Endothelial cell of umbilical vein (primary cell): ENCODE measurements at regions not wholly inside any gene's neighbourhood (a gene's known extent, or its start where the extent isn't known, plus 50 kb on each side); places are given as distances from the start of the nearest gene placed in this dataset.
"Not testable (repeated sequence)": the region's sequence is repeated elsewhere in the genome, so short reads cannot be mapped to it uniquely, and the experiment has no call there.

ENCODE experiments used
- BruUV-seq: library from RNA; stranded (reverse); fragments of 400-500 nt; replicated peaks from 2 replicates; lab custom pipeline; 2021; lab: Mats Ljungman, UMichigan
- CTCF ChIA-PET: fragments of 300-600, 350-600 bp; sonication (Branson Sonifier 250); formaldehyde crosslinking; loops from one replicate; lab custom pipeline; 2021; ENCODE audit warnings: antibody characterized with exemption, inconsistent platforms; lab: Charles Lee
- POLR2A ChIA-PET: fragments of 300-600, 350-600 bp; sonication (Branson Sonifier 250); formaldehyde crosslinking; loops from one replicate; lab custom pipeline; 2021; ENCODE audit warnings: antibody characterized with exemption, inconsistent platforms; lab: Charles Lee
- DNase-seq: peaks from one replicate; pipeline ENCODE4 v3.0.0-alpha.2; 2011; ENCODE audit warnings: low read depth, low spot score
- FAIRE-seq: peaks from 2 replicates; lab custom pipeline; 2011; peaks lifted over from hg19 to GRCh38; lab: Jason Lieb, UNC
- H2AFZ ChIP-seq: 2 replicates; pipeline ENCODE4 v1.6.0; 2012; ENCODE audit warnings: low read depth, low read length, control low read depth, inconsistent platforms
- H3K27ac ChIP-seq: 2 replicates; pipeline ENCODE4 v1.5.1; 2011; ENCODE audit warnings: low read depth, mild to moderate bottlenecking, control low read depth, low read length, moderate library complexity; ENCODE audit not compliant: insufficient read depth
- H3K27me3 ChIP-seq, 2 experiments: 2 replicates each; pipeline versions ENCODE4 v1.6.0 to v1.6.1; 2011; ENCODE audit warnings: low read length in 2 of 2, mixed read lengths in 1 of 2; ENCODE audit not compliant: control insufficient read depth in 2 of 2, insufficient read depth in 2 of 2
- H3K36me3 ChIP-seq, 2 experiments: 2 replicates in 1 of 2; 3 replicates in 1 of 2; pipeline ENCODE4 v1.5.1; 2011; ENCODE audit warnings: low read length in 2 of 2, mild to moderate bottlenecking in 1 of 2, moderate library complexity in 1 of 2; ENCODE audit not compliant: control insufficient read depth in 2 of 2, insufficient read depth in 2 of 2; ENCODE audit errors: extremely low read depth in 1 of 2
- H3K4me1 ChIP-seq: 3 replicates; pipeline ENCODE4 v1.5.1; 2011; ENCODE audit warnings: mild to moderate bottlenecking, low read length; ENCODE audit not compliant: control insufficient read depth, insufficient read depth; ENCODE audit errors: extremely low read depth
- H3K4me2 ChIP-seq: 2 replicates; pipeline ENCODE4 v1.6.1; 2011; ENCODE audit warnings: low read length, control low read depth, mixed read lengths; ENCODE audit not compliant: insufficient read depth
- H3K4me3 ChIP-seq, 3 experiments: fragments of 200-600 bp in 1 of 3; sonication (generic), shearing (Covaris generic) in 1 of 3; replicated peaks in 1 of 3; 2 replicates each; pipeline ENCODE4 v1.5.1; 2011 to 2016; ENCODE audit warnings: control low read depth in 3 of 3, low read length in 3 of 3, mild to moderate bottlenecking in 2 of 3, inconsistent platforms in 1 of 3, low read depth in 1 of 3, moderate library complexity in 1 of 3; ENCODE audit not compliant: insufficient read depth in 1 of 3
- H3K79me2 ChIP-seq: 2 replicates; pipeline ENCODE4 v1.6.0; 2012; ENCODE audit warnings: low read length, inconsistent platforms; ENCODE audit not compliant: control insufficient read depth, insufficient read depth
- H3K9ac ChIP-seq: replicated peaks from 2 replicates; pipeline ENCODE3; 2011; ENCODE audit warnings: low read length, control low read depth; ENCODE audit not compliant: insufficient read depth; ENCODE audit errors: extremely low read depth
- H3K9me1 ChIP-seq: replicated peaks from 3 replicates; pipeline ENCODE4 v1.6.0; 2011; ENCODE audit warnings: mild to moderate bottlenecking, low read length; ENCODE audit not compliant: control insufficient read depth, insufficient read depth; ENCODE audit errors: extremely low read depth
- H3K9me3 ChIP-seq: replicated peaks from 2 replicates; pipeline ENCODE4 v1.5.1; 2012; ENCODE audit warnings: low read length, inconsistent platforms; ENCODE audit not compliant: control insufficient read depth, insufficient read depth
- H4K20me1 ChIP-seq: replicated peaks from 2 replicates; pipeline ENCODE3; 2011; ENCODE audit warnings: mild to moderate bottlenecking, low read length; ENCODE audit not compliant: control insufficient read depth, insufficient read depth; ENCODE audit errors: extremely low read depth
- dilution Hi-C: fragments of 300-500 bp; cut with MboI; formaldehyde crosslinking; loops from one replicate; pipeline ENCODE4 v1.15.0; 2019; ENCODE audit warnings: low sequenced_read_pairs; ENCODE audit not compliant: extremely low pct_ligation_motif_present
- intact Hi-C: fragments of 100-400 bp; cut with micrococcal nuclease; formaldehyde crosslinking; loops from one replicate; pipeline ENCODE4 v1.10.0; 2022

DNA sequence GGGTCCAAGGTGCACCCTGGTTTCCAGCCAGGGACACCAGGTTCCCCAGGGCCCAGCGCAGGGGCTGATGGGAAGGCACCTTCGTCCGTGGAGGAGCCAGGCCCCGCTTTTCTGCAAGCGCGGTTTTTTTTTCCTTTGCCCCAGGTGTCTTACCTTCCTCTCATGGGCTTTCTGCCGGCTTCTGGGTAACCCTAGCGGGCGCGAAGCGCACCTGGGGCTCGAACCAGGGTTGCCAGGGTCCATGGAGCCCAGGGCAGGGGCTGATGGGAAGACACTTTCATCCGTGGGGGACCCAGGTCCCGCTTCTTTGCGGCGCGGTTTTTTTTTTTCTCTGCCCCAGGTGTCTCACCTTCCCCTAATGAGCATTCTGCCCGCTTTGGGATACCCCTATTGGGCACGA is 529.3 kb downstream of the FOXD4L4 start:
- CTCF ChIA-PET, H3K4me3 ChIP-seq, BruUV-seq, H3K9ac ChIP-seq, H3K4me2 ChIP-seq, dilution Hi-C loops, intact Hi-C loops, H3K79me2 ChIP-seq, H4K20me1 ChIP-seq, H2AFZ ChIP-seq, H3K9me3 ChIP-seq, H3K27me3 ChIP-seq, H3K36me3 ChIP-seq, H3K27ac ChIP-seq, H3K9me1 ChIP-seq, DNase-seq, POLR2A ChIA-PET, H3K4me1 ChIP-seq, FAIRE-seq: not testable (repeated sequence)

- DNase-seq, intact Hi-C loops, H3K4me2 ChIP-seq, CTCF ChIA-PET, H3K4me1 ChIP-seq, H3K9me1 ChIP-seq, H4K20me1 ChIP-seq, FAIRE-seq, H3K27me3 ChIP-seq, H2AFZ ChIP-seq, dilution Hi-C loops, H3K27ac ChIP-seq, POLR2A ChIA-PET, H3K9ac ChIP-seq, H3K36me3 ChIP-seq, H3K4me3 ChIP-seq, BruUV-seq, H3K9me3 ChIP-seq, H3K79me2 ChIP-seq: not testable (repeated sequence)
Observed at GRCh38 chr9:66266856-66267430, 530.0 kb downstream of the FOXD4L4 start.

GRCh38 chr9:66267684-66268083 is 530.7 kb downstream of the FOXD4L4 start:
- FAIRE-seq, dilution Hi-C loops: not testable (repeated sequence)

GRCh38 chr9:66269024-66269423 is 532.1 kb downstream of the FOXD4L4 start:
- H3K79me2 ChIP-seq, dilution Hi-C loops, H3K9me3 ChIP-seq, H3K27me3 ChIP-seq, H3K4me2 ChIP-seq, intact Hi-C loops, FAIRE-seq, DNase-seq, H3K9me1 ChIP-seq, POLR2A ChIA-PET, H4K20me1 ChIP-seq, H3K9ac ChIP-seq, H3K4me3 ChIP-seq, H2AFZ ChIP-seq, BruUV-seq, H3K27ac ChIP-seq, H3K36me3 ChIP-seq, H3K4me1 ChIP-seq, CTCF ChIA-PET: not testable (repeated sequence)

More at GRCh38 chr9:66267684-66268083, 530.7 kb downstream of the FOXD4L4 start:
- peak; percentile 4 for DNase-seq
- H4K20me1 ChIP-seq, H3K9me1 ChIP-seq, H3K4me1 ChIP-seq, CTCF ChIA-PET, H3K27me3 ChIP-seq, H3K9ac ChIP-seq, H3K79me2 ChIP-seq, H3K27ac ChIP-seq, H2AFZ ChIP-seq, H3K4me3 ChIP-seq, H3K36me3 ChIP-seq, intact Hi-C loops, H3K4me2 ChIP-seq, BruUV-seq, H3K9me3 ChIP-seq, POLR2A ChIA-PET: not testable (repeated sequence)
